Stomach (tissue), 8 donors: ENCODE measurements at regions not wholly inside any gene's neighbourhood (a gene's known extent, or its start where the extent isn't known, plus 50 kb on each side); places are given as distances from the start of the nearest gene placed in this dataset.

Experiments used
- DNase-seq, 2 donors: peaks; one replicate each; pipeline versions ENCODE4 v3.0.0 to v3.0.0-alpha.2; 2013 to 2019
- H3K27ac ChIP-seq, 5 donors: fragments of 200-600 bp in 4 of 5; sonication (generic) in 4 of 5; one replicate each; pipeline ENCODE4 v1.5.1; 2013 to 2019; ENCODE audit warnings: mild to moderate bottlenecking in 1 of 5, moderate library complexity in 1 of 5
- H3K27me3 ChIP-seq, 3 donors: fragments of 200-600 bp; sonication (generic); one replicate each; pipeline ENCODE4 v1.5.1; 2017 to 2019; ENCODE audit warnings: mixed run types in 1 of 3
- H3K36me3 ChIP-seq, 4 donors: fragments of 200-600 bp; sonication (generic); 1 replicate in 3 of 4; 2 replicates in 1 of 4; pipeline ENCODE4 v1.5.1; 2016 to 2019
- H3K4me1 ChIP-seq, 4 donors: fragments of 200-600 bp; sonication (generic); one replicate each; pipeline ENCODE4 v1.5.1; 2016 to 2019
- H3K4me3 ChIP-seq, 4 donors: fragments of 200-600 bp; sonication (generic) in 3 of 4; one replicate each; pipeline ENCODE4 v1.5.1; 2016 to 2019; ENCODE audit warnings: mild to moderate bottlenecking in 1 of 4
- H3K9me3 ChIP-seq, 4 donors: fragments of 200-600 bp; sonication (generic); one replicate each; pipeline ENCODE4 v1.5.1; 2016 to 2019
- CTCF ChIP-seq, 7 experiments: fragments of 450-650 bp in 4 of 7; fragments of 200-600 bp in 3 of 7; sonication (generic) in 3 of 7; IDR thresholded peaks; one replicate each; pipeline ENCODE4 v1.5.1; 2016 to 2019; ENCODE audit warnings: antibody characterized with exemption in 7 of 7, control low read depth in 2 of 7, mild to moderate bottlenecking in 1 of 7
- EP300 ChIP-seq: sonication (generic); formaldehyde crosslinking; IDR thresholded peaks from one replicate; pipeline ENCODE4 v1.6.1; 2017; ENCODE audit warnings: antibody characterized with exemption
- POLR2A ChIP-seq, 4 donors: fragments of 450-650 bp; IDR thresholded peaks; one replicate each; pipeline ENCODE4 v1.6.1; 2016; ENCODE audit warnings: antibody characterized with exemption in 4 of 4, control low read depth in 2 of 4, mild to moderate bottlenecking in 1 of 4, moderate library complexity in 1 of 4
- POLR2AphosphoS5 ChIP-seq, 3 donors: sonication (generic); formaldehyde crosslinking; IDR thresholded peaks; one replicate each; pipeline ENCODE4 v1.6.1; 2016; ENCODE audit warnings: antibody characterized with exemption in 3 of 3
- WGBS, 5 donors: extraction: QIAGEN DNeasy Blood & Tissue Kit in 3 of 5; methylation state at CpG; one replicate each; pipeline versions ENCODE4 v1.1.5 to v1.1.7; 2013 to 2018; 5-methylcytosine and 5-hydroxymethylcytosine counted together
- intact Hi-C: fragments of 100-400 bp; cut with DNase I; formaldehyde crosslinking; loops from one replicate; pipeline ENCODE4 v1.15.1; 2023; ENCODE audit warnings: low total_unique reads
- donor health status: healthy with polysubstance abuse.
- donor health status: Bipolar disorder and iron deficiency.
- donor health status: healthy.

GRCh38 chr11:45038923-45039322 is 88.2 kb upstream of the TP53I11 start:
- H3K4me3 ChIP-seq, result no peak overlapping the region
- 88 to 98% (median 92%) methylated on average over 1 of the region's 1 CpG for WGBS, 5 donors
- H3K9me3 ChIP-seq, result peaks cover 0 to 18% (median 13%) of the 10 kb centered on the region in 4 donors
- H3K27ac ChIP-seq, result no peak overlapping the region
- TF ChIP-seq EP300, result no peak
- no peaks in the 10 kb centered on the region for H3K4me1 ChIP-seq
- H3K27me3 ChIP-seq, result peaks cover 0 to 3% (median 0%) of the 10 kb centered on the region in 3 donors
- intact Hi-C loops, result no loop called here
- no peak for DNase-seq
- H3K36me3 ChIP-seq, result no peaks in the 10 kb centered on the region

- DNase-seq, result no peak
- H3K9me3 ChIP-seq, result peaks cover 0 to 18% (median 13%) of the 10 kb centered on the region in 4 donors
- 80 to 93% (median 85%) methylated on average over 5 to 7 of the region's 7 CpGs for WGBS, 5 donors
- no peak overlapping the region for H3K27ac ChIP-seq
- peaks cover 0 to 3% (median 0%) of the 10 kb centered on the region in 3 donors for H3K27me3 ChIP-seq
- H3K36me3 ChIP-seq, result no peaks in the 10 kb centered on the region
- H3K4me1 ChIP-seq, result peaks cover 7 to 17% (median 8%) of the 10 kb centered on the region in 4 donors
- no peak overlapping the region for H3K4me3 ChIP-seq
- intact Hi-C loops, result no loop called here
- TF ChIP-seq EP300 (no peak), POLR2AphosphoS5 (IDR thresholded peaks at IDR 0.05) (no peak), CTCF (IDR thresholded peaks at IDR 0.05) (no peak), POLR2A (IDR thresholded peaks at IDR 0.05) (no peak)
These were observed 90.9 kb upstream of the TP53I11 start for GRCh38 chr11:45041596-45041995.

- Histone ChIP-seq H3K36me3 (no peaks in the 10 kb centered on the region), H3K27me3 (peaks cover 0 to 3% (median 0%) of the 10 kb centered on the region in 3 donors), H3K9me3 (peaks cover 0 to 18% (median 13%) of the 10 kb centered on the region in 4 donors), H3K4me3 (no peak overlapping the region), H3K27ac (no peak overlapping the region), H3K4me1 (peaks cover 9 to 24% (median 9%) of the 10 kb centered on the region in 4 donors)
- intact Hi-C loops, result no loop called here
- TF ChIP-seq POLR2A (IDR thresholded peaks at IDR 0.05) (no peak), POLR2AphosphoS5 (IDR thresholded peaks at IDR 0.05) (no peak), CTCF (IDR thresholded peaks at IDR 0.05) (no peak), EP300 (no peak)
- WGBS, 5 donors, result 47 to 65% (median 63%) methylated on average over 4 of the region's 4 CpGs
- no peak for DNase-seq
These were observed 91.9 kb upstream of the TP53I11 start for GRCh38 chr11:45042560-45042959.

- DNase-seq, result no peak
- peaks cover 0 to 8% (median 7%) of the 10 kb centered on the region in 4 donors for H3K9me3 ChIP-seq
- peaks cover 9 to 32% (median 15%) of the 10 kb centered on the region in 4 donors for H3K4me1 ChIP-seq
- no peak overlapping the region for H3K27ac ChIP-seq
- TF ChIP-seq POLR2AphosphoS5 (IDR thresholded peaks at IDR 0.05) (no peak), CTCF (IDR thresholded peaks at IDR 0.05) (no peak)
- H3K36me3 ChIP-seq, result no peaks in the 10 kb centered on the region
- no peak overlapping the region for H3K4me3 ChIP-seq
- WGBS, 5 donors, result 86 to 91% (median 90%) methylated on average over 12 of the region's 12 CpGs
- peaks cover 0 to 3% (median 0%) of the 10 kb centered on the region in 3 donors for H3K27me3 ChIP-seq
- intact Hi-C loops, result no loop called here
These were observed 93.2 kb upstream of the TP53I11 start for GRCh38 chr11:45043755-45044475.
